GM19468 (cell line): ENCODE measurements at regions not wholly inside any gene's neighbourhood (a gene's known extent, or its start where the extent isn't known, plus 50 kb on each side); places are given as distances from the start of the nearest gene placed in this dataset.

Experiments
- ATAC-seq: cut with Tn5 transposase; IDR thresholded peaks from one replicate; pipeline ENCODE4 v1.9.1; 2021; ENCODE audit warnings: mild to moderate bottlenecking, moderate library complexity, moderate number of reproducible peaks; ENCODE audit not compliant: unreplicated experiment; ENCODE audit errors: extremely low read depth

DNA sequence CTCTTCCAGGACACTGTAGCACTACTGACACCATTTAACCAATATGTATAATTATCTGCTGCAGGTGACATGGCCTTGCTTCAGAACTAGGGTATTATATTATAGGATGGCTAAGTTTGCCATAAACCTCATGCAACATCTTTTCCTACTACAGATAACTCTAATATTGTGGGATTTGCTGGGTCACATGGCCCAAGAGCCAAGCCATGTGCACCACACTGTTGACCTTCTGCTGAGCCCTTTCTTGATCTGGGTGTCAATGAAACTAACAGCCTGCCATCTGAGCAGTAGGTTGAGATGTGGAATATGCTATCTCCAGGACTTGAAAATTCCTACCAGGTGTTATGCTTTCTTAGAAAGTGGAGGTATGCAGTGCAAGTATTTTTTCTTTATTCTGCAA, 2291.1 kb downstream of the MRPL39 start:
- ATAC-seq: no peak

- ATAC-seq: no peak
Measured at GRCh38 chr21:23308741-23309140, 2298.5 kb downstream of the MRPL39 start.

GRCh38 chr21:23307065-23307464, 2300.2 kb downstream of the MRPL39 start:
- ATAC-seq: no peak

GRCh38 chr21:23292292-23292691, 2294.1 kb downstream of the NCAM2 start:
- no peak for ATAC-seq

GRCh38 chr21:23281917-23282316, 2283.7 kb downstream of the NCAM2 start:
- ATAC-seq: no peak

DNA sequence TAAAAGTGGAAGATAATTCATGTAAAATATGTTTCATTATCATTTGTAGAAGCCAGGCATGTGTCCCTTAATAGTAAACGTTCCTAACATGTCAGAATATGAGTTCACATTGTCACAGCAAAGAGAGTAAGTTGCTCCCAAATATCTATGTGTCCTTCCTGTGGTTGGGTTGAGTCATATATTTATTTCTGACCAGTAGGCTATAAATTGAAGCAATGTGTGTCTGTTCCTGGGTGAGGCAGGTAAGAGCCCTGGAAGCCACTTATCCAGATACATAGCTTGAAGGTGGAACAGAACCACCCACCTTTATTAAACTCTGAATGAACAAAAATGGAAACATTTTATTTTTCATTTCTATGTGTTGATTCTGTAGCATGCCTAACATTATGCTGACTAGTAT, 2251.6 kb downstream of the NCAM2 start:
- ATAC-seq: no peak

DNA sequence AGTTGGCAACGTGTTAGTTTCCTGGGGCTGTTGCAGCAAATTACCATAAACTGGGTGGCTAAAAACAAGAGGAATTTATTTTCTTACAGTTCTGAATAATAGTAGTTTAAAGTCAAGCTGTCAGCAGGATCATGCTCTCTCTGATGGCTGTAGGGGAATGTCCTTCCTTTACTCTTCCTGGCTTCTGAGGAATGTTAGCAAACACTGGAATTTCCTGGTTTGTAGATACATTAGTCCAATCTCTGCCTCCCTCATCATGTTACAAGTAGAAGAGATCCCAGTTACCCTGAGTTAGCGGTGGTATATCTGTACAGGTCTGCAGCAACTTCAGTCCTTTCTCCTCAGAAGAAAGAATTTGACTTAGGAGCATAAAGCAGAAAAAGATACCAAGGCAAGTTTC, 2249.1 kb downstream of the NCAM2 start:
- ATAC-seq: no peak

DNA sequence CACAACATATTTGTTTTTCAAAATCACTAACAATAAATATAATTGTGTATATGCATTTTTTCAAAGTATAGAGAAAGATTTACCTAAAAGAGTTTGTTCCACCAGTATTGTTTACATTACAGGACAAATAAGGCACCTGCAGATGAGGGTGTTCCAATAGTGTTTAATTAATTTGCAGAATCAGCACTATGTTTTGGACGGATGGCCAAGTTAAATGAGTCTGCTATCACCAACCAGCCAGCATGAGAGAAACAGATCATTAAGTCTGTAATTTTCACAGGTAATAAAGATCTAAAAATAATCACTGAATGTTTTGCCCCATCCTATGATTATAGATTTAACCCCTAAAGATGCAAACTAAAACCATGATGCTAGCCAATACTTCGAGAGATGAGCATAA, 2247.0 kb downstream of the NCAM2 start:
- ATAC-seq: no peak

DNA sequence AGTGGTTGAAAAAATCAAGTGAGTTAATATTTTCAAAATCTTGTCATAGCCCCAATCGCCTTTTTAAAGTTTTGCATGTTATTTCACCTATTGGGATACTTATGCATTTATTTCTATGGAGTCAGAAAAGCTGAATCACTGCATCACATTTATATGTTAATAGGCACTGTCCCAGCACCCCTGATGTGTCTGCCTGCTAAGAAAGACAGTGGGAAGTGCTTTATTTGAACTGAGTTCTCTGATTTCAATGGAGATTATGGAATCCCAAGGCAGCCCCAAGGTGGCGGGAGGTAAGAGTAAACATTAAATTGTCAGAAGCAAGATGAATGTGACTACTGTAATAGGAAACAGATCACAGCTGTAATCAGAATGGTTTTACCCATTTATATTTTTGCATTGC, 2225.7 kb downstream of the NCAM2 start:
- no peak for ATAC-seq

- ATAC-seq: no peak
Measured at GRCh38 chr21:23218667-23219066, 2220.5 kb downstream of the NCAM2 start.

DNA sequence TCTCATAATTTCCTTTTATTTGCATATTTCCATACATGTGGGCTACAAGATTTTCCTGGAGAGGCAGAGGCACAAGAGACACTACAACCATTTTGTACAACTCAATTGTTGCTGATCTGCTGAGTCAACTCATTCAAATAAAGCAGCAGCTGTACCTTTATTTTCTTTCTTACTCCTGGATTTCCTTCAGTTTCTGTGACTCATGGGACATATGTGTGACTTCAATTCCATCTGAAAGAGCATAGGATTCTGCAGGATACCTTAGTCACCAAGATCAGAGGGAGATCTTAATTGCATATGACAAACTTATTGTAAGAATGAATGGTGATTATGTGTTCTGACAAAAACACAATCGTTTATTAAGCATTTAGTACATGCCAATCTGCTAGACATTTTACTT, 2219.4 kb downstream of the NCAM2 start:
- ATAC-seq: no peak

DNA sequence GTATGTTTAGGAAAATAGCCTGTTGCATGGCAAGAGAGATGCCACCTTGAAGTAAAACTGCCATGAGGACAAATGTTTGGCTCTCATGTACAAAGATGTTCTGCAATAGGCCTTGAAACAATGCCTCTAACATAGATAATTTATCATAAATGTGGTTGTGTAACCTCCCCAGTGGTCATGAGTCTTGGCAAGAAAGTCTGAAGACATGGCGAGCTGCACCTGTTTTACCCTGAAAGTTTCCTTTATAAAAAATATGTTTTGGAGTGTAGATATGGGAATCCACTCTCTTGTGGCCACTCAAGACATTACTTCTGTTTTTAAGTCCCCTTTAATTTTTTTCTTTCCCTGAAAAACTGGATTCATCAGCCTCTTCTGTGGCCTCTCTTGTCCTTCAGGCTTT, 2217.1 kb downstream of the NCAM2 start:
- no peak for ATAC-seq
